Neural cell (in vitro differentiated cells): ENCODE measurements at regions not wholly inside any gene's neighbourhood (a gene's known extent, or its start where the extent isn't known, plus 50 kb on each side); places are given as distances from the start of the nearest gene placed in this dataset.

Experiments
- H2AFZ ChIP-seq: fragments of 200-600, 300-800 bp; sonication (generic), shearing (Covaris generic); 2 replicates; pipeline ENCODE4 v1.6.0; 2014; ENCODE audit warnings: low read depth, mild to moderate bottlenecking, antibody characterized with exemption, low read length, moderate library complexity
- H3F3A ChIP-seq: fragments of 200-600 bp; shearing (Covaris generic); 2 replicates; pipeline ENCODE4 v1.6.1; 2016; ENCODE audit warnings: mild to moderate bottlenecking, moderate library complexity, mixed read lengths, antibody characterized with exemption, low read length; ENCODE audit not compliant: insufficient read depth, poor library complexity, severe bottlenecking
- H3K27ac ChIP-seq: fragments of 200-600, 300-800 bp; sonication (generic), shearing (Covaris generic); 2 replicates; pipeline ENCODE4 v1.5.1; 2014; ENCODE audit warnings: mild to moderate bottlenecking, low read length, moderate library complexity
- H3K27me3 ChIP-seq: fragments of 300-800, 200-600 bp; sonication (generic), shearing (Covaris generic); 2 replicates; pipeline ENCODE4 v1.6.0; 2014; ENCODE audit warnings: mild to moderate bottlenecking, low read depth, low read length, moderate library complexity; ENCODE audit not compliant: insufficient read depth
- H3K36me3 ChIP-seq: fragments of 300-800, 200-600 bp; sonication (generic), shearing (Covaris generic); 2 replicates; pipeline ENCODE4 v1.5.1; 2014; ENCODE audit warnings: mild to moderate bottlenecking, antibody characterized with exemption, low read length, moderate library complexity; ENCODE audit not compliant: insufficient read depth
- H3K4me2 ChIP-seq: fragments of 300-800, 200-600 bp; sonication (generic), shearing (Covaris generic); 2 replicates; pipeline ENCODE4 v1.6.0; 2014; ENCODE audit warnings: mild to moderate bottlenecking, low read length
- H3K4me3 ChIP-seq: fragments of 300-800, 200-600 bp; sonication (generic), shearing (Covaris generic); 2 replicates; pipeline ENCODE4 v1.5.1; 2014; ENCODE audit warnings: mild to moderate bottlenecking, low read length, moderate library complexity
- H3K79me2 ChIP-seq: fragments of 200-600 bp; shearing (Covaris generic); replicated peaks from 2 replicates; pipeline ENCODE4 v1.6.0; 2014; ENCODE audit warnings: mild to moderate bottlenecking, low read length, moderate library complexity; ENCODE audit not compliant: insufficient read depth
- H3K9ac ChIP-seq: fragments of 300-800, 200-600 bp; sonication (generic), shearing (Covaris generic); 2 replicates; pipeline ENCODE4 v1.6.1; 2016; ENCODE audit warnings: mild to moderate bottlenecking, low read length, mixed read lengths
- H3K9me2 ChIP-seq: fragments of 200-600 bp; shearing (Covaris generic); 2 replicates; pipeline ENCODE4 v1.6.1; 2016; ENCODE audit warnings: mild to moderate bottlenecking, low read length, mixed read lengths; ENCODE audit not compliant: insufficient read depth
- H3K9me3 ChIP-seq: fragments of 200-600, 300-800 bp; sonication (generic), shearing (Covaris generic); 2 replicates; pipeline ENCODE4 v1.6.1; 2016; ENCODE audit warnings: mild to moderate bottlenecking, mixed run types, low read length, moderate library complexity, mixed read lengths
- H4K20me1 ChIP-seq: fragments of 200-600 bp; shearing (Covaris generic); 2 replicates; pipeline ENCODE4 v1.6.1; 2016; ENCODE audit warnings: mild to moderate bottlenecking, mixed run types; ENCODE audit not compliant: insufficient read depth
- CTCF ChIP-seq: fragments of 450-650 bp; IDR thresholded peaks from 2 replicates; pipeline ENCODE4 v1.5.1; 2014; ENCODE audit warnings: antibody characterized with exemption, mild to moderate bottlenecking, moderate library complexity; ENCODE audit not compliant: poor library complexity, severe bottlenecking
- EP300 ChIP-seq: fragments of 450-650 bp; conservative IDR thresholded peaks from 2 replicates; pipeline ENCODE4 v1.6.1; 2014; ENCODE audit warnings: antibody characterized with exemption, mild to moderate bottlenecking, moderate library complexity; ENCODE audit not compliant: poor library complexity, severe bottlenecking
- EZH2 ChIP-seq: fragments of 200-600, 300-800 bp; shearing (Covaris generic), sonication (generic); IDR thresholded peaks from 2 replicates; pipeline ENCODE4 v1.6.1; 2014; ENCODE audit warnings: antibody characterized with exemption, low read length, borderline replicate concordance, mild to moderate bottlenecking; ENCODE audit not compliant: insufficient read depth, poor library complexity, severe bottlenecking
- MXI1 ChIP-seq: fragments of 450-650 bp; conservative IDR thresholded peaks from 2 replicates; pipeline ENCODE4 v1.6.1; 2014; ENCODE audit warnings: antibody characterized with exemption, mild to moderate bottlenecking; ENCODE audit not compliant: poor library complexity, severe bottlenecking
- POLR2AphosphoS5 ChIP-seq: IDR thresholded peaks from 2 replicates; pipeline ENCODE4 v1.6.1; 2012
- RAD21 ChIP-seq: fragments of 450-650 bp; conservative IDR thresholded peaks from 2 replicates; pipeline ENCODE4 v1.6.1; 2014; ENCODE audit warnings: antibody characterized with exemption, mild to moderate bottlenecking, moderate library complexity
- REST ChIP-seq: IDR thresholded peaks from 2 replicates; pipeline ENCODE4 v1.6.1; 2012; ENCODE audit warnings: borderline replicate concordance
- SMC3 ChIP-seq: fragments of 450-650 bp; conservative IDR thresholded peaks from 2 replicates; pipeline ENCODE4 v1.6.1; 2014; ENCODE audit warnings: antibody characterized with exemption, mild to moderate bottlenecking, moderate library complexity; ENCODE audit not compliant: poor library complexity
- TAF1 ChIP-seq: IDR thresholded peaks from 2 replicates; pipeline ENCODE4 v1.6.1; 2012; ENCODE audit warnings: low read depth

GRCh38 chr2:20110383-20110782 lies 59.0 kb upstream of the LAPTM4A start:
- no peak overlapping the region for H3K4me3 ChIP-seq
- H3K9ac ChIP-seq: no peak overlapping the region
- H3K36me3 ChIP-seq: no peaks in the 10 kb centered on the region
- no peaks in the 10 kb centered on the region for H3K9me2 ChIP-seq
- no peak overlapping the region for H3K4me2 ChIP-seq
- no peak for TF ChIP-seq MXI1
- TF ChIP-seq CTCF: no peak
- TF ChIP-seq EZH2: no peak
- no peak for TF ChIP-seq REST
- no peak for TF ChIP-seq RAD21
- no peak for TF ChIP-seq TAF1
- TF ChIP-seq EP300: no peak
- TF ChIP-seq POLR2AphosphoS5: no peak
- no peak for TF ChIP-seq SMC3
- no peaks in the 10 kb centered on the region for H3K9me3 ChIP-seq
- H3K27me3 ChIP-seq: no peaks in the 10 kb centered on the region
- no peaks in the 10 kb centered on the region for H4K20me1 ChIP-seq
- H3F3A ChIP-seq: no peaks in the 10 kb centered on the region
- no peaks in the 10 kb centered on the region for H3K79me2 ChIP-seq
- no peak overlapping the region for H2AFZ ChIP-seq
- H3K27ac ChIP-seq: no peak overlapping the region

- Histone ChIP-seq H3K9me3 (no peaks in the 10 kb centered on the region), H4K20me1 (no peaks in the 10 kb centered on the region), H3K9ac (no peak overlapping the region), H2AFZ (no peak overlapping the region), H3F3A (no peaks in the 10 kb centered on the region), H3K79me2 (no peaks in the 10 kb centered on the region), H3K36me3 (no peaks in the 10 kb centered on the region), H3K27me3 (no peaks in the 10 kb centered on the region), H3K27ac (no peak overlapping the region), H3K9me2 (no peaks in the 10 kb centered on the region), H3K4me3 (no peak overlapping the region), H3K4me2 (no peak overlapping the region)
- TF ChIP-seq SMC3: no peak
These were observed 57.4 kb upstream of the LAPTM4A start for GRCh38 chr2:20108655-20109396.

GRCh38 chr2:20107776-20108175 lies 56.3 kb upstream of the LAPTM4A start:
- no peak for TF ChIP-seq CTCF
- H3K79me2 ChIP-seq: no peaks in the 10 kb centered on the region

More at GRCh38 chr2:20107776-20108175, 56.3 kb upstream of the LAPTM4A start:
- Histone ChIP-seq H3K9me2 (no peaks in the 10 kb centered on the region), H3K4me3 (no peak overlapping the region), H3F3A (no peaks in the 10 kb centered on the region), H3K36me3 (no peaks in the 10 kb centered on the region), H4K20me1 (no peaks in the 10 kb centered on the region), H3K9me3 (no peaks in the 10 kb centered on the region), H3K9ac (no peak overlapping the region), H3K27ac (no peak overlapping the region), H3K27me3 (no peaks in the 10 kb centered on the region), H3K4me2 (no peak overlapping the region), H2AFZ (no peak overlapping the region)
